K562 (cell line): ENCODE measurements at regions not wholly inside any gene's neighbourhood (a gene's known extent, or its start where the extent isn't known, plus 50 kb on each side); places are given as distances from the start of the nearest gene placed in this dataset.

Experiments
- ATAC-seq: fragments of 200-7000 bp; cut with Tn5 transposase; 3 replicates; pipeline ENCODE4 v1.9.1; 2020; ENCODE audit warnings: moderate library complexity
- BruUV-seq: library from RNA; stranded (reverse); fragments of 400-500 nt; replicated peaks from 2 replicates; lab custom pipeline; 2021; lab: Mats Ljungman, UMichigan
- CTCF ChIA-PET: fragments of 300-600 bp; formaldehyde crosslinking; extraction: SDS; loops from one replicate; lab custom pipeline; 2021; ENCODE audit warnings: low intra/inter-chr PET ratio; lab: Yijun Ruan, JAX
- POLR2A ChIA-PET: fragments of 300-600, 350-650 bp; sonication (Branson Sonifier 250); formaldehyde crosslinking; extraction: SDS; loops from one replicate; lab custom pipeline; 2021; ENCODE audit warnings: antibody characterized with exemption, inconsistent platforms; lab: Yijun Ruan, JAX
- DNase-seq, 4 experiments: peaks; one replicate each; pipeline versions ENCODE4 v3.0.0 to v3.0.0-alpha.2; 2011 to 2018; ENCODE audit warnings: low spot score in 3 of 4, mixed read lengths in 3 of 4; ENCODE audit errors: extremely low read depth in 1 of 4
- FAIRE-seq: peaks from 2 replicates; lab custom pipeline; 2011; peaks lifted over from hg19 to GRCh38; lab: Jason Lieb, UNC
- H2AFZ ChIP-seq: 2 replicates; pipeline ENCODE4 v1.6.0; 2011; ENCODE audit warnings: low read depth, low read length, control low read depth, inconsistent platforms
- H3K27ac ChIP-seq: fragments of 200-600 bp; 3 replicates; pipeline ENCODE4 v1.8.0; 2011; ENCODE audit warnings: low read depth, mild to moderate bottlenecking, control low read depth, inconsistent platforms, low read length, moderate library complexity, mixed read lengths; ENCODE audit errors: extremely low read depth
- H3K27me3 ChIP-seq, 2 experiments: fragments of 300-600 bp in 1 of 2; 2 replicates in 1 of 2; 3 replicates in 1 of 2; pipeline versions ENCODE4 v1.6.0 to v1.8.0; 2011; ENCODE audit warnings: inconsistent platforms in 2 of 2, low read length in 2 of 2, mild to moderate bottlenecking in 1 of 2, mixed read lengths in 1 of 2, moderate library complexity in 1 of 2; ENCODE audit not compliant: control insufficient read depth in 2 of 2, insufficient read depth in 2 of 2
- H3K36me3 ChIP-seq: fragments of 300-600 bp; 3 replicates; pipeline ENCODE4 v1.8.0; 2011; ENCODE audit warnings: mild to moderate bottlenecking, low read length, inconsistent platforms; ENCODE audit not compliant: control insufficient read depth, insufficient read depth
- H3K4me1 ChIP-seq, 2 experiments: fragments of 200-600 bp in 1 of 2; replicated peaks in 1 of 2; 2 replicates in 1 of 2; 3 replicates in 1 of 2; pipeline versions ENCODE4 v1.5.1 to v1.8.0; 2011; ENCODE audit warnings: inconsistent platforms in 2 of 2, low read length in 2 of 2, mild to moderate bottlenecking in 1 of 2, mixed read lengths in 1 of 2, moderate library complexity in 1 of 2; ENCODE audit not compliant: control insufficient read depth in 2 of 2, insufficient read depth in 2 of 2
- H3K4me2 ChIP-seq: 2 replicates; pipeline ENCODE4 v1.6.1; 2011; ENCODE audit warnings: low read length, control low read depth, inconsistent platforms, mixed read lengths; ENCODE audit not compliant: insufficient read depth
- H3K4me3 ChIP-seq: fragments of 200-600 bp; sonication (generic), shearing (Covaris generic); 2 replicates; pipeline ENCODE4 v1.5.1; 2016; ENCODE audit warnings: control low read depth, inconsistent platforms
- H3K79me2 ChIP-seq: fragments of 200-600 bp; 3 replicates; pipeline ENCODE4 v1.8.0; 2011; ENCODE audit warnings: low read length, inconsistent platforms; ENCODE audit not compliant: control insufficient read depth, insufficient read depth
- H3K9ac ChIP-seq, 2 experiments: 2 replicates each; pipeline versions ENCODE4 v1.6.0 to v1.6.1; 2011; ENCODE audit warnings: low read depth in 2 of 2, low read length in 2 of 2, control low read depth in 1 of 2, inconsistent platforms in 1 of 2, mild to moderate bottlenecking in 1 of 2, mixed read lengths in 1 of 2; ENCODE audit not compliant: insufficient read depth in 1 of 2
- H3K9me1 ChIP-seq: one replicate; pipeline ENCODE4 v1.6.0; 2011; ENCODE audit warnings: inconsistent platforms, mild to moderate bottlenecking, low read length, moderate library complexity; ENCODE audit not compliant: control insufficient read depth, insufficient read depth
- H3K9me3 ChIP-seq: replicated peaks from 2 replicates; pipeline ENCODE4 v1.5.1; 2011; ENCODE audit warnings: low read depth, low read length, inconsistent platforms; ENCODE audit not compliant: control insufficient read depth, insufficient read depth
- H4K20me1 ChIP-seq: replicated peaks from 2 replicates; pipeline ENCODE4 v1.6.1; 2011; ENCODE audit warnings: low read length, inconsistent platforms, mixed read lengths; ENCODE audit not compliant: control insufficient read depth, insufficient read depth
- CHD4 ChIP-seq: fragments of 200-600 bp; sonication (generic); IDR thresholded peaks from 3 replicates; pipeline ENCODE4 v1.6.1; 2012; ENCODE audit warnings: low read depth, mild to moderate bottlenecking, mixed read lengths, low read length, inconsistent platforms; ENCODE audit not compliant: insufficient read depth, insufficient replicate concordance, poor library complexity, severe bottlenecking
- HLTF ChIP-seq: fragments of 450-650 bp; IDR thresholded peaks from 2 replicates; pipeline ENCODE4 v1.6.1; 2016
- KAT2B ChIP-seq: IDR thresholded peaks from one replicate; pipeline ENCODE4 v1.6.1; 2012; ENCODE audit warnings: low read depth, mild to moderate bottlenecking, control low read depth, inconsistent platforms, low read length, moderate library complexity
- KDM5B ChIP-seq: fragments of 200-600 bp; sonication (generic); IDR thresholded peaks from 2 replicates; pipeline ENCODE4 v1.6.1; 2012; ENCODE audit warnings: low read depth, mild to moderate bottlenecking, moderate library complexity, low read length, control low read depth, inconsistent platforms; ENCODE audit not compliant: insufficient replicate concordance
- MAFF ChIP-seq: IDR thresholded peaks from 2 replicates; pipeline ENCODE4 v1.6.1; 2012; ENCODE audit warnings: low read length, improper control_type of control experiment
- MBD2 ChIP-seq: sonication (generic); IDR thresholded peaks from 2 replicates; pipeline ENCODE4 v1.6.1; 2016; ENCODE audit warnings: low read depth, borderline replicate concordance
- MXI1 ChIP-seq: IDR thresholded peaks from 2 replicates; pipeline ENCODE4 v1.6.1; 2011; ENCODE audit warnings: low read depth, mild to moderate bottlenecking, improper control_type of control experiment, low read length
- NELFE ChIP-seq: IDR thresholded peaks from 2 replicates; pipeline ENCODE4 v1.6.1; 2011; ENCODE audit warnings: mild to moderate bottlenecking; ENCODE audit not compliant: insufficient read depth, insufficient read length
- NFE2L1 ChIP-seq: fragments of 450-650 bp; IDR thresholded peaks from 2 replicates; pipeline ENCODE4 v1.6.1; 2016; ENCODE audit warnings: missing genetic modification characterization, low read depth, mild to moderate bottlenecking, missing compliant biosample characterization, moderate library complexity, borderline replicate concordance
- SMC3 ChIP-seq: conservative IDR thresholded peaks from 2 replicates; pipeline ENCODE4 v1.6.1; 2011; ENCODE audit warnings: low read depth, low read length, improper control_type of control experiment; ENCODE audit not compliant: insufficient read depth
- THRA ChIP-seq: fragments of 450-650 bp; IDR thresholded peaks from 2 replicates; pipeline ENCODE4 v1.6.1; 2017; ENCODE audit warnings: mild to moderate bottlenecking, moderate library complexity
- WGBS: fragments of 100-300 bp; shearing (Covaris generic); methylation state at CpG from one replicate; pipeline ENCODE4 v1.1.6; 2016; ENCODE audit warnings: low coverage, mixed read lengths; ENCODE audit not compliant: insufficient coverage; ENCODE audit errors: missing lambda C conversion rate; 5-methylcytosine and 5-hydroxymethylcytosine counted together
- in situ Hi-C: fragments of 300-500 bp; cut with MboI; formaldehyde crosslinking; loops from 4 replicates; pipeline ENCODE4 v1.15.0; 2018; ENCODE audit warnings: inconsistent platforms, mixed read lengths
- intact Hi-C: fragments of 100-400 bp; cut with micrococcal nuclease; formaldehyde crosslinking; loops from 2 replicates; pipeline ENCODE4 v1.14.2; 2022
- TF ChIP-seq, protein P1 (sequence below): fragments of 450-650 bp; IDR thresholded peaks from 2 replicates; pipeline ENCODE4 v1.6.1; 2017; ENCODE audit warnings: antibody characterized with exemption

- H4K20me1 ChIP-seq: no peaks in the 10 kb centered on the region
- H3K27ac ChIP-seq: no peak overlapping the region
- CTCF ChIA-PET: no interaction called here
- TF ChIP-seq SMC3 (no peak), NFE2L1 (tag) (no peak), THRA (no peak)
- FAIRE-seq (no peak), ATAC-seq (no peak), DNase-seq (no peak)
- H3K27me3 ChIP-seq: peaks cover 3 to 24% of the 10 kb centered on the region in 2 experiments; a peak in 3 of 5 replicates
- WGBS: 5% methylated on average over 3 of the region's 7 CpGs
- no peak overlapping the region for H3K4me2 ChIP-seq
- H3K9me3 ChIP-seq: no peaks in the 10 kb centered on the region
- no peaks in the 10 kb centered on the region for H3K79me2 ChIP-seq
- H3K9ac ChIP-seq: no peak overlapping the region
- H2AFZ ChIP-seq: no peak overlapping the region
- H3K4me1 ChIP-seq: no peaks in the 10 kb centered on the region
- BruUV-seq: no TSS peak
- H3K9me1 ChIP-seq: no peaks in the 10 kb centered on the region
- no peaks in the 10 kb centered on the region for H3K36me3 ChIP-seq
- in situ Hi-C loops (no loop called here), intact Hi-C loops (no loop called here)
- H3K4me3 ChIP-seq: no peak overlapping the region
- POLR2A ChIA-PET: no interaction called here
These were observed 101.9 kb upstream of the COX10 start for GRCh38 chr17:13967416-13967815.

DNA sequence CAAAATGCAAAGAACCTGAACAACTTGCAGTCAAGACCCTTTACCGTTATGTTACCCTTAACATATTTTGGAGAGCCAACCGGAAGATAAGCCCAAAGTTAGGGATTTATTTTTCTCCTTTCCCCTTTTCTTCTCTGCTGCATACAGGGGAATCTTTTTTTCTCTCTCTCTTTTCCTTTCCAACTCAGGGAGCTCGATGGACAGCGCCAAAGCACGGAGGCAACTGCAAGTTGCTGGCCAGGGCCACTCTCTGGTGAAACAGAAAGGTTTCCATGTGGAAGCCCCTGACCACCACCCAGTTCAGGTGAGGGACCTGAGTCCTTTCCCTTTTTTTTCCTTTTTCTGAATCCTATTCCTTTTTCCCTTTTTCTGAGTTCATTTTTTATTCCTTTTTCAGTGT is 98.8 kb upstream of the COX10 start:
- Histone ChIP-seq H3K4me3 (no peak overlapping the region), H3K9ac (no peak overlapping the region), H3K27ac (no peak overlapping the region), H3K4me1 (no peaks in the 10 kb centered on the region), H3K4me2 (no peak overlapping the region), H3K36me3 (no peaks in the 10 kb centered on the region), H2AFZ (no peak overlapping the region), H4K20me1 (no peaks in the 10 kb centered on the region), H3K79me2 (no peaks in the 10 kb centered on the region), H3K27me3 (peaks cover 3 to 25% of the 10 kb centered on the region in 2 experiments; a peak in 3 of 5 replicates), H3K9me1 (no peaks in the 10 kb centered on the region), H3K9me3 (no peaks in the 10 kb centered on the region)
- no TSS peak for BruUV-seq
- WGBS: 0% methylated on average over 5 of the region's 5 CpGs
- no peak for FAIRE-seq
- POLR2A ChIA-PET: interaction anchor here (0.6 kb wide), 1 partner anchor 477 kb away, joined by 3 read pairs; no protein-coding TSS in a partner anchor
- ATAC-seq: no peak
- in situ Hi-C loops (no loop called here), intact Hi-C loops (no loop called here)
- CTCF ChIA-PET: no interaction called here
- no peak for DNase-seq
- TF ChIP-seq CHD4: no peak
- TF ChIP-seq, protein P1, sequence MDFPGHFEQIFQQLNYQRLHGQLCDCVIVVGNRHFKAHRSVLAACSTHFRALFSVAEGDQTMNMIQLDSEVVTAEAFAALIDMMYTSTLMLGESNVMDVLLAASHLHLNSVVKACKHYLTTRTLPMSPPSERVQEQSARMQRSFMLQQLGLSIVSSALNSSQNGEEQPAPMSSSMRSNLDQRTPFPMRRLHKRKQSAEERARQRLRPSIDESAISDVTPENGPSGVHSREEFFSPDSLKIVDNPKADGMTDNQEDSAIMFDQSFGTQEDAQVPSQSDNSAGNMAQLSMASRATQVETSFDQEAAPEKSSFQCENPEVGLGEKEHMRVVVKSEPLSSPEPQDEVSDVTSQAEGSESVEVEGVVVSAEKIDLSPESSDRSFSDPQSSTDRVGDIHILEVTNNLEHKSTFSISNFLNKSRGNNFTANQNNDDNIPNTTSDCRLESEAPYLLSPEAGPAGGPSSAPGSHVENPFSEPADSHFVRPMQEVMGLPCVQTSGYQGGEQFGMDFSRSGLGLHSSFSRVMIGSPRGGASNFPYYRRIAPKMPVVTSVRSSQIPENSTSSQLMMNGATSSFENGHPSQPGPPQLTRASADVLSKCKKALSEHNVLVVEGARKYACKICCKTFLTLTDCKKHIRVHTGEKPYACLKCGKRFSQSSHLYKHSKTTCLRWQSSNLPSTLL: no peak
- TF ChIP-seq NELFE: no peak
- no peak for TF ChIP-seq KAT2B
- TF ChIP-seq KDM5B: no peak
- no peak for TF ChIP-seq MBD2
- TF ChIP-seq HLTF: no peak
- no peak for TF ChIP-seq MAFF
- no peak for TF ChIP-seq MXI1
